ENCODE measurements at regions not wholly inside any gene's neighbourhood (a gene's known extent, or its start where the extent isn't known, plus 50 kb on each side); places are given as distances from the start of the nearest gene placed in this dataset.

GRCh38 chr3:30273304-30274072 lies 332.9 kb upstream of the TGFBR2 start:
- H3K4me3 Mint-ChIP-seq (ENCODE audit: unreplicated experiment), result no peak overlapping the region
- no peaks in the 10 kb centered on the region for H3K9me3 Mint-ChIP-seq (ENCODE audit: unreplicated experiment)
- TF ChIP-seq, protein P1, sequence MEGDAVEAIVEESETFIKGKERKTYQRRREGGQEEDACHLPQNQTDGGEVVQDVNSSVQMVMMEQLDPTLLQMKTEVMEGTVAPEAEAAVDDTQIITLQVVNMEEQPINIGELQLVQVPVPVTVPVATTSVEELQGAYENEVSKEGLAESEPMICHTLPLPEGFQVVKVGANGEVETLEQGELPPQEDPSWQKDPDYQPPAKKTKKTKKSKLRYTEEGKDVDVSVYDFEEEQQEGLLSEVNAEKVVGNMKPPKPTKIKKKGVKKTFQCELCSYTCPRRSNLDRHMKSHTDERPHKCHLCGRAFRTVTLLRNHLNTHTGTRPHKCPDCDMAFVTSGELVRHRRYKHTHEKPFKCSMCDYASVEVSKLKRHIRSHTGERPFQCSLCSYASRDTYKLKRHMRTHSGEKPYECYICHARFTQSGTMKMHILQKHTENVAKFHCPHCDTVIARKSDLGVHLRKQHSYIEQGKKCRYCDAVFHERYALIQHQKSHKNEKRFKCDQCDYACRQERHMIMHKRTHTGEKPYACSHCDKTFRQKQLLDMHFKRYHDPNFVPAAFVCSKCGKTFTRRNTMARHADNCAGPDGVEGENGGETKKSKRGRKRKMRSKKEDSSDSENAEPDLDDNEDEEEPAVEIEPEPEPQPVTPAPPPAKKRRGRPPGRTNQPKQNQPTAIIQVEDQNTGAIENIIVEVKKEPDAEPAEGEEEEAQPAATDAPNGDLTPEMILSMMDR (IDR thresholded peaks at IDR 0.05; ENCODE audit: unreplicated experiment), result no peak
- DNase-seq (ENCODE audit: low spot score), result no peak
- H3K27me3 Mint-ChIP-seq (ENCODE audit: unreplicated experiment), result no peaks in the 10 kb centered on the region
- no peaks in the 10 kb centered on the region for H3K4me1 Mint-ChIP-seq (ENCODE audit: unreplicated experiment)
- H3K27ac Mint-ChIP-seq (ENCODE audit: unreplicated experiment), result no peak overlapping the region
- H3K36me3 Mint-ChIP-seq (ENCODE audit: low read depth, unreplicated experiment), result no peaks in the 10 kb centered on the region

GRCh38 chr3:30277494-30277893 lies 328.9 kb upstream of the TGFBR2 start:
- Mint-ChIP-seq H3K4me3 (ENCODE audit: unreplicated experiment) (no peak overlapping the region), H3K4me1 (ENCODE audit: unreplicated experiment) (no peaks in the 10 kb centered on the region), H3K36me3 (ENCODE audit: low read depth, unreplicated experiment) (no peaks in the 10 kb centered on the region), H3K27ac (ENCODE audit: unreplicated experiment) (no peak overlapping the region), H3K9me3 (ENCODE audit: unreplicated experiment) (peaks cover 3% of the 10 kb centered on the region), H3K27me3 (ENCODE audit: unreplicated experiment) (no peaks in the 10 kb centered on the region)
- TF ChIP-seq, protein P1 (IDR thresholded peaks at IDR 0.05; ENCODE audit: unreplicated experiment), result no peak
- DNase-seq (ENCODE audit: low spot score), result no peak

DNA sequence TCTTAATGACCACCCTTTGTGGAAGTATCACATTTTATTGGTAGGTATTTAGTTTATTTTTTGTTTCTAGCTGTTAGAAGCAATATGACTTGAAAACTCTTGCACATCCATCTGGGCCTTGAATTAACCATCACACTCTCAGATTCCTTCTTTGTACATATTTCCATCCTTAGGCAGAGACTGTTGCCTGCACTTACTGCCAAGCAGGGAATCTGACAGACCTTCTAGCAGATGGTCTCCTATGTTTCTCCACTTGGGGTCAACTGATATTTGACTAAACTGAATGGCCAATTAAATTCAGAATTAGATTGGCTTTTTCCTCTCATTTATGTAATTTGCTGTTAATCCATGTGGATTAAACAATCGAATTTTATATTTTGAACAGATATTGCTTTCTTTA lies 324.9 kb upstream of the TGFBR2 start:
- Mint-ChIP-seq H3K36me3 (ENCODE audit: low read depth, unreplicated experiment) (no peaks in the 10 kb centered on the region), H3K27ac (ENCODE audit: unreplicated experiment) (no peak overlapping the region), H3K27me3 (ENCODE audit: unreplicated experiment) (no peaks in the 10 kb centered on the region), H3K4me3 (ENCODE audit: unreplicated experiment) (no peak overlapping the region), H3K9me3 (ENCODE audit: unreplicated experiment) (peaks cover 3% of the 10 kb centered on the region), H3K4me1 (ENCODE audit: unreplicated experiment) (no peaks in the 10 kb centered on the region)
- TF ChIP-seq, protein P1 (IDR thresholded peaks at IDR 0.05; ENCODE audit: unreplicated experiment), result no peak
- DNase-seq (ENCODE audit: low spot score), result no peak

- no peaks in the 10 kb centered on the region for H3K36me3 Mint-ChIP-seq (ENCODE audit: low read depth, unreplicated experiment)
- peaks cover 3% of the 10 kb centered on the region for H3K9me3 Mint-ChIP-seq (ENCODE audit: unreplicated experiment)
- H3K4me3 Mint-ChIP-seq (ENCODE audit: unreplicated experiment), result no peak overlapping the region
- no peaks in the 10 kb centered on the region for H3K4me1 Mint-ChIP-seq (ENCODE audit: unreplicated experiment)
- TF ChIP-seq, protein P1 (IDR thresholded peaks at IDR 0.05; ENCODE audit: unreplicated experiment), result no peak
- no peak overlapping the region for H3K27ac Mint-ChIP-seq (ENCODE audit: unreplicated experiment)
- H3K27me3 Mint-ChIP-seq (ENCODE audit: unreplicated experiment), result no peaks in the 10 kb centered on the region
- no peak for DNase-seq (ENCODE audit: low spot score)
Observed at GRCh38 chr3:30282154-30282696, 324.2 kb upstream of the TGFBR2 start.
